Hepatocyte (in vitro differentiated cells): ENCODE measurements at regions not wholly inside any gene's neighbourhood (a gene's known extent, or its start where the extent isn't known, plus 50 kb on each side); places are given as distances from the start of the nearest gene placed in this dataset.
"Not testable (repeated sequence)": the region's sequence is repeated elsewhere in the genome, so short reads cannot be mapped to it uniquely, and the experiment has no call there.

Experiments
- DNase-seq: peaks from one replicate; pipeline ENCODE4 v3.0.0-alpha.2; 2016; ENCODE audit warnings: low spot score
- H2AFZ ChIP-seq: fragments of 200-600 bp; sonication (generic); 2 replicates; pipeline ENCODE4 v1.6.0; 2016; ENCODE audit warnings: antibody characterized with exemption, mild to moderate bottlenecking
- H3K27ac ChIP-seq: fragments of 200-600 bp; sonication (generic); 2 replicates; pipeline ENCODE4 v1.5.1; 2016; ENCODE audit warnings: mild to moderate bottlenecking
- H3K27me3 ChIP-seq: fragments of 200-600 bp; sonication (generic); 2 replicates; pipeline ENCODE4 v1.6.1; 2016
- H3K36me3 ChIP-seq: fragments of 200-600 bp; sonication (generic); replicated peaks from 2 replicates; pipeline ENCODE4 v1.5.1; 2016; ENCODE audit warnings: low read depth; ENCODE audit not compliant: insufficient read depth
- H3K4me1 ChIP-seq: fragments of 200-600 bp; sonication (generic); 2 replicates; pipeline ENCODE4 v1.5.1; 2016; ENCODE audit warnings: mild to moderate bottlenecking, moderate library complexity; ENCODE audit not compliant: insufficient read depth
- H3K4me2 ChIP-seq: fragments of 200-600 bp; sonication (generic); 2 replicates; pipeline ENCODE4 v1.6.0; 2016
- H3K4me3 ChIP-seq: fragments of 200-600 bp; sonication (generic); 2 replicates; pipeline ENCODE4 v1.5.1; 2016; ENCODE audit warnings: mild to moderate bottlenecking
- H3K79me2 ChIP-seq: fragments of 200-600 bp; sonication (generic); 2 replicates; pipeline ENCODE4 v1.6.0; 2017; ENCODE audit warnings: mild to moderate bottlenecking
- H3K9me2 ChIP-seq: fragments of 200-600 bp; sonication (generic); replicated peaks from 2 replicates; pipeline ENCODE4 v1.6.0; 2017; ENCODE audit warnings: mild to moderate bottlenecking; ENCODE audit not compliant: insufficient read depth
- H3K9me3 ChIP-seq: fragments of 200-600 bp; sonication (generic); 2 replicates; pipeline ENCODE4 v1.5.1; 2016; ENCODE audit warnings: low read depth, mild to moderate bottlenecking
- H4K20me1 ChIP-seq: fragments of 200-600 bp; sonication (generic); 2 replicates; pipeline ENCODE4 v1.6.0; 2016; ENCODE audit warnings: mild to moderate bottlenecking; ENCODE audit not compliant: insufficient read depth, poor library complexity, severe bottlenecking
- EZH2 ChIP-seq: fragments of 200-600 bp; sonication (generic); IDR thresholded peaks from 2 replicates; pipeline ENCODE4 v1.6.1; 2016; ENCODE audit warnings: antibody characterized with exemption, mild to moderate bottlenecking, borderline replicate concordance
- EZH2phosphoT487 ChIP-seq: fragments of 200-600 bp; sonication (generic); IDR thresholded peaks from one replicate; pipeline ENCODE4 v1.6.1; 2018; ENCODE audit warnings: antibody characterized with exemption, mild to moderate bottlenecking, low read depth, moderate library complexity; ENCODE audit not compliant: unreplicated experiment, severe bottlenecking
- WGBS: methylation state at CpG from one replicate; pipeline ENCODE4 v1.1.6; 2016; ENCODE audit warnings: low lambda C conversion rate; ENCODE audit errors: missing lambda C conversion rate; 5-methylcytosine and 5-hydroxymethylcytosine counted together
- TF ChIP-seq, protein P1 (sequence below): fragments of 200-600 bp; sonication (generic); IDR thresholded peaks from 2 replicates; pipeline ENCODE4 v1.5.1; 2016; ENCODE audit warnings: antibody characterized with exemption, mild to moderate bottlenecking; ENCODE audit not compliant: poor library complexity

DNA sequence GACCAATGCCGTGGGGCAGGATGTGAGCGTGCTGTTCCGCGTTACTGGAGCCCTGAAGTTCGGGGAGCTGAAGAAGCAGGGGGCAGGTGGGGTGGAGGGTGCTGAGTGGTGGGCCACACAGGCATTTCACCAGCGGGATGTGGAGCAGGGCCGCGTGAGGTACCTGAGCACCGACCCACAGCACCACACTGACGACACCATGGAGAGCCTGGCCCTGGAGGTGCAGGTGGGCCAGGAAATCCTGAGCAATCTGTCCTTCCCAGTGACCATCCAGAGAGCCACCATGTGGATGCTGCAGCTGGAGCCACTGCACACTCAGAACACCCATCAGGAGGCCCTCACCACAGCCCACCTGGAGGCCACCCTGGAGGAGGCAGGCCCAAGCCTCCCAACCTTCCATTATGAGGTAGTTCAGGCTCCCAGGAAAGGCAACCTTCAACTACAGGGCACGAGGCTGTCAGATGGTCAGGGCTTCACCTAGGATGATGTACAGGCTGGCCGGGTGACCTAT is 179.6 kb downstream of the TBC1D2B start:
- Histone ChIP-seq H3K36me3 (no peaks in the 10 kb centered on the region), H3K27ac (no peak overlapping the region), H3K4me1 (no peaks in the 10 kb centered on the region), H3K9me2 (no peaks in the 10 kb centered on the region), H3K4me2 (no peak overlapping the region), H3K27me3 (no peaks in the 10 kb centered on the region), H4K20me1 (no peaks in the 10 kb centered on the region), H3K79me2 (no peaks in the 10 kb centered on the region), H3K4me3 (no peak overlapping the region), H3K9me3 (no peaks in the 10 kb centered on the region), H2AFZ (no peak overlapping the region)
- no peak for DNase-seq
- 94% methylated on average over 12 of the region's 12 CpGs for WGBS
- TF ChIP-seq, protein P1, sequence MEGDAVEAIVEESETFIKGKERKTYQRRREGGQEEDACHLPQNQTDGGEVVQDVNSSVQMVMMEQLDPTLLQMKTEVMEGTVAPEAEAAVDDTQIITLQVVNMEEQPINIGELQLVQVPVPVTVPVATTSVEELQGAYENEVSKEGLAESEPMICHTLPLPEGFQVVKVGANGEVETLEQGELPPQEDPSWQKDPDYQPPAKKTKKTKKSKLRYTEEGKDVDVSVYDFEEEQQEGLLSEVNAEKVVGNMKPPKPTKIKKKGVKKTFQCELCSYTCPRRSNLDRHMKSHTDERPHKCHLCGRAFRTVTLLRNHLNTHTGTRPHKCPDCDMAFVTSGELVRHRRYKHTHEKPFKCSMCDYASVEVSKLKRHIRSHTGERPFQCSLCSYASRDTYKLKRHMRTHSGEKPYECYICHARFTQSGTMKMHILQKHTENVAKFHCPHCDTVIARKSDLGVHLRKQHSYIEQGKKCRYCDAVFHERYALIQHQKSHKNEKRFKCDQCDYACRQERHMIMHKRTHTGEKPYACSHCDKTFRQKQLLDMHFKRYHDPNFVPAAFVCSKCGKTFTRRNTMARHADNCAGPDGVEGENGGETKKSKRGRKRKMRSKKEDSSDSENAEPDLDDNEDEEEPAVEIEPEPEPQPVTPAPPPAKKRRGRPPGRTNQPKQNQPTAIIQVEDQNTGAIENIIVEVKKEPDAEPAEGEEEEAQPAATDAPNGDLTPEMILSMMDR = no peak
- TF ChIP-seq EZH2 (no peak), EZH2phosphoT487 (no peak)

DNA sequence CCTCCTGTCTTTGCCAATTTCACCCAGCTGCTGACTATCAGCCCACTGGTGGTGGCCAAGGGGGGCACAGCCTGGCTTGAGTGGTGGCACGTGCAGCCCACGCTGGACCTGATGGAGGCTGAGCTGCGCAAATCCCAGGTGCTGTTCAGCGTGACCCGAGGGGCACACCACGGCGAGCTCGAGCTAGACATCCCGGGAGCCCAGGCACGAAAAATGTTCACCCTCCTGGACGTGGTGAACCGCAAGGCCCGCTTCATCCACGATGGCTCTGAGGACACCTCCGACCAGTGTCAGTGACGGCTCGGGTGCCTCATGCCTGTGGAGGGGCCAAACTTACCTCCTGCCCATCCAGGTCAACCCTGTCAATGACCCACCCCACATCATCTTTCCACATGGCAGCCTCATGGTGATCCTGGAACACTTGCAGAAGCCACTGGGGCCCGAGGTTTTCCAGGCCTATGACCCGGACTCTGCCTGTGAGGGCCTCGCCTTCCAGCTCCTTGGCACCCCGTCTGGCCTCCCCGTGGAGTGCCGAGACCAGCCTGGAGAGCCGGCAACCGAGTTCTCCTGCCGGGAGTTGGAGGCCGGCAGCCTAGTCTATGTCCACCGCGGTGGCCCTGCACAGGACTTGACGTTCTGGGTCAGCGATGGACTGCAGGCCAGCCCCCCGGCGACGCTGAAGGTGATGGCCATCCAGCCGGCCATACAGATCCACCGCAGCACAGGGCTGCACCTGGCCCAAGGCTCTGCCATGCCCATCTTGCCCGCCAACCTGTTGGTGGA is 180.2 kb downstream of the TBC1D2B start:
- not testable (repeated sequence) for H3K4me2 ChIP-seq, H3K4me3 ChIP-seq, H3K9me3 ChIP-seq, DNase-seq, H3K36me3 ChIP-seq, H3K4me1 ChIP-seq, H2AFZ ChIP-seq, H4K20me1 ChIP-seq, H3K27ac ChIP-seq, H3K27me3 ChIP-seq, H3K79me2 ChIP-seq, H3K9me2 ChIP-seq
- WGBS = 95% methylated on average over 37 of the region's 37 CpGs

DNA sequence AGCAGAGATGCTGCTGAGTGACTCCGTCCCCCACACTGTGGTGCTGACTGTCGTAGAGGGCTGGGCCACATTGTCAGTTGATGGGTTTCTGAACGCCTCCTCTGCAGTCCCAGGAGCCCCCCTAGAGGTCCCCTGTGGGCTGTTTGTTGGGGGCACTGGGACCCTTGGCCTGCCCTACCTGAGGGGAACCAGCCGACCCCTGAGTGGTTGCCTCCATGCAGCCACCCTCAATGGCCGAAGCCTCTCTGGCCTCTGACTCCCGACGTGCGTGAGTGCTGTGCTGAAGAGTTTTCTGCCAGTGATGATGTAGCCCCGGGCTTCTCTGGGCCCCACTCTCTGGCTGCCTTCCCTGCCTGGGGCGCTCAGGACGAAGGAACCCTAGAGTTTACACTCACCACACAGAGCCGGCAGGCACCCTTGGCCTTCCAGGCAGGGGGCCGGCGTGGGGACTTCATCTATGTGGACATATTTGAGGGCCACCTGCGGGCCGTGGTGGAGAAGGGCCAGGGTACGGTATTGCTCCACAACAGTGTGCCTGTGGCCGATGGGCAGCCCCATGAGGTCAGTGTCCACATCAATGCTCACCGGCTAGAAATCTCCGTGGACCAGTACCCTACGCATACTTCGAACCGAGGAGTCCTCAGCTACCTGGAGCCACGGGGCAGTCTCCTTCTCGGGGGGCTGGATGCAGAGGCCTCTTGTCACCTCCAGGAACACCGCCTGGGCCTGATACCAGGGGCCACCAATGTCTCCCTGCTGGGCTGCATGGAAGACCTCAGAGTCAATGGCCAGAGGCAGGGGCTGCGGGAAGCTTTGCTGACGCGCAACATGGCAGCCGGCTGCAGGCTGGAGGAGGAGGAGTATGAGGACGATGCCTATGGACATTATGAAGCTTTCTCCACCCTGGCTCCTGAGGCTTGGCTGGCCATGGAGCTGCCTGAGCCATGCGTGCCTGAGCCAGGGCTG is 181.1 kb downstream of the TBC1D2B start:
- not testable (repeated sequence) for H3K36me3 ChIP-seq, H3K4me1 ChIP-seq, H3K27me3 ChIP-seq, H2AFZ ChIP-seq, H3K79me2 ChIP-seq, H3K4me2 ChIP-seq, H3K9me2 ChIP-seq, H3K27ac ChIP-seq, H4K20me1 ChIP-seq, DNase-seq, H3K4me3 ChIP-seq, H3K9me3 ChIP-seq
- WGBS = 86% methylated on average over 32 of the region's 32 CpGs

DNA sequence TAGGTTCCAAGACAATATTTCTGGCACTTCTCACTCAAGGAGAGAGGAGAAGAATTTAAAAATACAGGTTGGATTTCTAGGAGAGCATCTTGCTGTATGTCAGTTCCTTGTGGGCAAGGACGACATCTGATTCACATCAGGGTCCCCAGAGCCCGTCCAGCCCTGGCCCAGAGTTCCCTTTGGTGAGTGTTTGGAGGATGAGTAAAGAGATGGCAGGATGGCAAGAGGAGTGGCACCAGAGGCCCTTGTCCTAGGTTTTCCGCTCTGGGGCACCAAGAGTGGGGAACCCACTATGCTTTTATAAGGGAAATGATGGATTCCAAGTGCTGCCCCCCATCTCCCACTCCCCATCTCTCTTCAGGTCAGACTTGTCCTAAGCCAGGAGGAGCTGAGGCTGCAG is 181.8 kb downstream of the TBC1D2B start:
- H3K27me3 ChIP-seq = no peaks in the 10 kb centered on the region
- no peaks in the 10 kb centered on the region for H3K79me2 ChIP-seq
- no peaks in the 10 kb centered on the region for H3K4me1 ChIP-seq
- DNase-seq = no peak
- no peaks in the 10 kb centered on the region for H3K9me2 ChIP-seq
- H4K20me1 ChIP-seq = no peaks in the 10 kb centered on the region
- H3K36me3 ChIP-seq = no peaks in the 10 kb centered on the region
- no peak overlapping the region for H2AFZ ChIP-seq
- H3K4me2 ChIP-seq = no peak overlapping the region
- TF ChIP-seq EZH2phosphoT487 (no peak), EZH2 (no peak)
- TF ChIP-seq, protein P1 = no peak
- no peak overlapping the region for H3K27ac ChIP-seq
- H3K9me3 ChIP-seq = no peaks in the 10 kb centered on the region
- 85% methylated on average over 3 of the region's 3 CpGs for WGBS
- no peak overlapping the region for H3K4me3 ChIP-seq

DNA sequence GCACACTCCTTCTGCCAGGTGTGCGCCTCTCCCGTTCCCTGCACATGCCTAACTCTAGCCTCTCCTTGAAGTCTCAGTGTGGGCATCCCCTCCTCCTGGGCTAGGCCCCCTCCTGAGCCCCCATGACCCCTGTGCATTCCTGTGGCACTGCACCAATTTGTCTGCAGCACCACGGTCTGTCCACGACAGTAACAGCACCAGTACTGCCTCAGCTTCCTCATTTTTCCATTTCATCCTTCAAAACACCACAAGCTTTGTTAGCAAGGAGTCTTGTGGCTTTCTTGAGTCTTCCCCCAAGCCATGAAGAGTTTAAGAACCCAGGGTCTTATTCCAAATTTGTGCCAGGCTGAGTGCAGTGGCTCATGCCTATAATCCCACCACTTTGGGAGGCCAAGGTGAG is 182.4 kb downstream of the TBC1D2B start:
- 88% methylated on average over 4 of the region's 4 CpGs for WGBS
- H3K36me3 ChIP-seq, H3K27me3 ChIP-seq, H3K4me3 ChIP-seq, H3K4me2 ChIP-seq, H3K9me3 ChIP-seq, H4K20me1 ChIP-seq, H3K79me2 ChIP-seq, H3K9me2 ChIP-seq, H2AFZ ChIP-seq, DNase-seq, H3K27ac ChIP-seq, H3K4me1 ChIP-seq: not testable (repeated sequence)

DNA sequence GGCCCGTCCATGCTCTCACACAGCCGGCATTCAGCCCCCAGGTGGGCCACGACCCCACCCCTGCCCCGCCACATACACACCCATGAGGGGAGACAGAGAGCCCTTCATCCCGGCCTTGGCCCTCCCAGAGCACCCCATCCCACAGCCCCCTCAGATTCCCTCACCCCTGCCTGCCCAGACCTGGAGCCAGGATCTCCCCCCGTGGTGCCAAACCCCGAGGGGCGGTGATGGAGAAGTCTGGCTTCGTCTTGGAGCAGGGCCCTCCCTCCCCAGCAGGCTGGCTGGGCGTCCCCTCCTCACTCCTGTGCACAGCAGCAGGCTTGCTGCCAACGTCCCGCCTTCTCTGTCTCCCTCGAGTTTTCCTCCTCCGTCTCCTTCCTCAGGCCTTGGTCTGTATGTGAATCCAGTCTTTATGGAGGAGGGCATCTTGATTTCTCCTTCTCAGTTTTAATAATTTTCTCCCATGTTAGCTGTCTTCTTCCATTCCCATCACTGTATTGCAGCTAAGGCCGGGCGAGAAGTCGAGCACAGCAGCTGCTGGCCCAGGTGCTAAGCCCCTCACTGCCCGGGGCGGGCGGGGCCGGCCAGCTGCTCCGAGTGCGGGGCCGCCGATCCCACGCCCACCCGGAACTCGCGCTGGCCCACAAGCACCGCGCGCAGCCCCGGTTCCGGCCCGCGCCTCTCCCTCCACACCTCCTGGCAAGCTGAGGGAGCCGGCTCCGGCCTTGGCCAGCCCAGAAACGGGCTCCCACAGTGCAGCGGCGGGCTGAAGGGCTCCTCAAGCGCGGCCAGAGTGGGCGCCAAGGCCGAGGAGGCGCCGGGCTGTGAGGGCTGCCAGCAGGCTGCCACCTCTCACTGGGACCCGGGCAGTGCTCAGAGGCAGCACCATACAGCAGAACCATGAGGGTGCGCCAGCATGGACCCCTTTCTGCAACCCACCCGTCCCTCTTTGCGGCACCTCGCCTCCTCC is 183.6 kb downstream of the TBC1D2B start:
- not testable (repeated sequence) for H3K4me1 ChIP-seq, H3K9me2 ChIP-seq, H2AFZ ChIP-seq, DNase-seq, H3K9me3 ChIP-seq, H4K20me1 ChIP-seq, H3K79me2 ChIP-seq, H3K4me2 ChIP-seq, H3K36me3 ChIP-seq, H3K27me3 ChIP-seq, H3K4me3 ChIP-seq, H3K27ac ChIP-seq
- WGBS = 90% methylated on average over 38 of the region's 52 CpGs
